Sigmoid colon (tissue), 3 donors: ENCODE measurements at regions not wholly inside any gene's neighbourhood (a gene's known extent, or its start where the extent isn't known, plus 50 kb on each side); places are given as distances from the start of the nearest gene placed in this dataset.

Experiments used
- POLR2A ChIP-seq, 2 donors: fragments of 450-650 bp; IDR thresholded peaks; one replicate each; pipeline ENCODE4 v1.6.1; 2016; ENCODE audit warnings: antibody characterized with exemption in 2 of 2, mild to moderate bottlenecking in 2 of 2, moderate library complexity in 2 of 2
- TF ChIP-seq, protein P1 (sequence below), 4 experiments: fragments of 450-650 bp in 3 of 4; fragments of 200-600 bp in 1 of 4; IDR thresholded peaks; one replicate each; pipeline ENCODE4 v1.5.1; 2016 to 2019; ENCODE audit warnings: antibody characterized with exemption in 4 of 4, mild to moderate bottlenecking in 3 of 4, moderate library complexity in 2 of 4

DNA sequence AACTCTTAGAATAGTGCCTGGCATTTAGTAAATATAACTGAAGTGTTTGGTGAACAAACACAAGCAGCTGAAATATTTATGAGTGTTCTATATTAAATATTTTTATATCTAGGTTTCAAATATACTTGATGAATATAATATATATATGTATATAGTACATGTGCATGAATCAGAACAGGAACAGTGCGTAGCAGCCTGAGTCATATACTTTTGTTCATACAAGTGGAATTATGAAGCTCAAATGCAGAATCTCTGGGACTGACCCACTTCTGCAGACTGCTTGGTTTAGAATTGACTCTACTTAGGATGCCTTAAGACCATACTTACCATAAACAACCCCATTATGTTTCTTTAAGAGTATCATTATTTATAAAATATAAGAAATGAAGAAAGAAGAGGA lies 997.8 kb upstream of the RAG2 start:
- TF ChIP-seq, protein P1, sequence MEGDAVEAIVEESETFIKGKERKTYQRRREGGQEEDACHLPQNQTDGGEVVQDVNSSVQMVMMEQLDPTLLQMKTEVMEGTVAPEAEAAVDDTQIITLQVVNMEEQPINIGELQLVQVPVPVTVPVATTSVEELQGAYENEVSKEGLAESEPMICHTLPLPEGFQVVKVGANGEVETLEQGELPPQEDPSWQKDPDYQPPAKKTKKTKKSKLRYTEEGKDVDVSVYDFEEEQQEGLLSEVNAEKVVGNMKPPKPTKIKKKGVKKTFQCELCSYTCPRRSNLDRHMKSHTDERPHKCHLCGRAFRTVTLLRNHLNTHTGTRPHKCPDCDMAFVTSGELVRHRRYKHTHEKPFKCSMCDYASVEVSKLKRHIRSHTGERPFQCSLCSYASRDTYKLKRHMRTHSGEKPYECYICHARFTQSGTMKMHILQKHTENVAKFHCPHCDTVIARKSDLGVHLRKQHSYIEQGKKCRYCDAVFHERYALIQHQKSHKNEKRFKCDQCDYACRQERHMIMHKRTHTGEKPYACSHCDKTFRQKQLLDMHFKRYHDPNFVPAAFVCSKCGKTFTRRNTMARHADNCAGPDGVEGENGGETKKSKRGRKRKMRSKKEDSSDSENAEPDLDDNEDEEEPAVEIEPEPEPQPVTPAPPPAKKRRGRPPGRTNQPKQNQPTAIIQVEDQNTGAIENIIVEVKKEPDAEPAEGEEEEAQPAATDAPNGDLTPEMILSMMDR (IDR thresholded peaks at IDR 0.05): no peak
- no peak for TF ChIP-seq POLR2A (IDR thresholded peaks at IDR 0.05)
